ENCODE measurements at regions not wholly inside any gene's neighbourhood (a gene's known extent, or its start where the extent isn't known, plus 50 kb on each side); places are given as distances from the start of the nearest gene placed in this dataset.

GRCh38 chr2:177038787-177039484, 173.7 kb upstream of the HNRNPA3 start:
- no peak for TF ChIP-seq REST (IDR thresholded peaks at IDR 0.05; ENCODE audit: low read depth)
- no peak for TF ChIP-seq MAX (IDR thresholded peaks at IDR 0.05)
- TF ChIP-seq YY1 (IDR thresholded peaks at IDR 0.05; ENCODE audit: low read depth) = no peak
- no peak for TF ChIP-seq USF1 (IDR thresholded peaks at IDR 0.05)
- TF ChIP-seq FOXM1 (IDR thresholded peaks at IDR 0.05; ENCODE audit: borderline replicate concordance, low read depth) = no peak
- no peak for TF ChIP-seq RAD21 (IDR thresholded peaks at IDR 0.05; ENCODE audit: low read depth)
- no peak for TF ChIP-seq TEAD4 (IDR thresholded peaks at IDR 0.05)
- TF ChIP-seq ZBTB7A (IDR thresholded peaks at IDR 0.05; ENCODE audit: low read depth) = no peak
- no peak for TF ChIP-seq EP300 (IDR thresholded peaks at IDR 0.05; ENCODE audit: borderline replicate concordance)
- TF ChIP-seq EGR1 (IDR thresholded peaks at IDR 0.05) = no peak
- no peak for TF ChIP-seq TCF12 (IDR thresholded peaks at IDR 0.05; ENCODE audit: low read depth)
- no peak for TF ChIP-seq TAF1 (IDR thresholded peaks at IDR 0.05; ENCODE audit: low read depth)
- no peak for TF ChIP-seq NFIC (IDR thresholded peaks at IDR 0.05)
- no peak for TF ChIP-seq CEBPB (IDR thresholded peaks at IDR 0.05)
- TF ChIP-seq CREB1 (IDR thresholded peaks at IDR 0.05; ENCODE audit: low read depth) = no peak

DNA sequence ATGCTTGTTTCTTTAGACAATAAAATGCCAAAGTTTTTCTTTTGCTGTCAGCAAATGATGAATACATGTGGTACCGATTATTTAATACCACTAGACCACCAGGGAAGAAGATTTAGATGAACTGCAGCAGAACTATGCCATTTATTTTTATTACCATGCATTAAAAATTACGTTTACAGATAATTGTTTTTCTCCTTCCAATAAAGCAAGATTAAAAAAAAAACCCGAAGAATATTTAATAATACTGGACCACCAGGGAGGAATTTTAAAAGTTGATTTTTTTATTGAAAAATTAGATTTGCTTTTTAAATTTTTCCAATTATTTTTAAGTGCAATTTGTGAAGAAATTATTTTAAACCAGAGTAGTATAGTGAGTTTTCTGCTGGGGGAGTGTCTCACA, 170.3 kb upstream of the HNRNPA3 start:
- TF ChIP-seq FOXM1 (IDR thresholded peaks at IDR 0.05; ENCODE audit: borderline replicate concordance, low read depth) = no peak
- TF ChIP-seq RAD21 (IDR thresholded peaks at IDR 0.05; ENCODE audit: low read depth) = no peak
- no peak for TF ChIP-seq TCF12 (IDR thresholded peaks at IDR 0.05; ENCODE audit: low read depth)
- no peak for TF ChIP-seq TAF1 (IDR thresholded peaks at IDR 0.05; ENCODE audit: low read depth)
- TF ChIP-seq MAX (IDR thresholded peaks at IDR 0.05) = no peak
- no peak for TF ChIP-seq EP300 (IDR thresholded peaks at IDR 0.05; ENCODE audit: borderline replicate concordance)
- TF ChIP-seq YY1 (IDR thresholded peaks at IDR 0.05; ENCODE audit: low read depth) = no peak
- TF ChIP-seq CREB1 (IDR thresholded peaks at IDR 0.05; ENCODE audit: low read depth) = no peak
- TF ChIP-seq EGR1 (IDR thresholded peaks at IDR 0.05) = no peak
- TF ChIP-seq NFIC (IDR thresholded peaks at IDR 0.05) = no peak
- TF ChIP-seq USF1 (IDR thresholded peaks at IDR 0.05) = no peak

DNA sequence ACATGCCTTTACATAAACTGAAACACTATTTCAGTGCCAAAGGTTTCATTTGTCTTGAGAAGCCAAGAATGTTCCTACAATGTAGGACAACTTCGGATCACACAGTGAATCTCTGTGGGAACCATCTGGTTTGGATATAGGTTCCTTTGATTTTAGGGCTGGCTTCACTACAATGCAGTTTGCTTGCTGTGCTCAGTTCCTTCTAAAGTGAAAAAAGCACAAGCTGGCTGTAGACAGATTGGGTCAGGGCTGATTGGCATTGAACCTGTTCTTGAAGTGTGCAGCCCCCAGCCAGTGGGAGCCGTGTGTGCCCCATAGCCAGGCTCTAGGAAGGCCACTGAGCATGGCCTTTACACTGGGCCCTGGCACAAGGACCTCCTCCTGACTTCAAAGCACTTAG, 167.9 kb upstream of the HNRNPA3 start:
- no peak for TF ChIP-seq USF1 (IDR thresholded peaks at IDR 0.05)

DNA sequence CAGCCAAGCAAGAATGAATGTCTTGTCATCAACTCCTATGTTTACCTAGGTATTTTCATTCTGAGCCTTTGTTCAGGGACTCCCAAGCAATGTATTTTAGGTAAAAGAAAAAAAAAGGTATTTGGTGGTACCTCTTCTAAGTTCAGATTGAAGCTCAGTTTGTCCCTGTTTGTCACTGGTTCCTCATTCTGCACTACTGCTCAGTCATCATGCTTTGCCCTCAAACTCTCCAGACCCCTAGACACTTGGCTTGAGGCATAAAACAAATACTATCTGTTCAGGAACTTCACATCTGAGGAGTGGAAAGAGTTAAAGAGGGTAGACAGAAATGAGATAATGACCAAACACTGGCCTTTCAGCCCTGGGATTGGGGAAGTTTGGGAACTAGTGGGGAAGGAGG, 163.6 kb upstream of the HNRNPA3 start:
- TF ChIP-seq NFIC (IDR thresholded peaks at IDR 0.05) = no peak
- TF ChIP-seq CEBPB (IDR thresholded peaks at IDR 0.05) = no peak
- no peak for TF ChIP-seq TAF1 (IDR thresholded peaks at IDR 0.05; ENCODE audit: low read depth)
- no peak for TF ChIP-seq EP300 (IDR thresholded peaks at IDR 0.05; ENCODE audit: borderline replicate concordance)
- no peak for TF ChIP-seq TCF12 (IDR thresholded peaks at IDR 0.05; ENCODE audit: low read depth)

- TF ChIP-seq TCF12 (IDR thresholded peaks at IDR 0.05; ENCODE audit: low read depth) (no peak), CEBPB (IDR thresholded peaks at IDR 0.05) (no peak), NFIC (IDR thresholded peaks at IDR 0.05) (no peak)
Measured at GRCh38 chr2:177051278-177051677, 161.3 kb upstream of the HNRNPA3 start.

DNA sequence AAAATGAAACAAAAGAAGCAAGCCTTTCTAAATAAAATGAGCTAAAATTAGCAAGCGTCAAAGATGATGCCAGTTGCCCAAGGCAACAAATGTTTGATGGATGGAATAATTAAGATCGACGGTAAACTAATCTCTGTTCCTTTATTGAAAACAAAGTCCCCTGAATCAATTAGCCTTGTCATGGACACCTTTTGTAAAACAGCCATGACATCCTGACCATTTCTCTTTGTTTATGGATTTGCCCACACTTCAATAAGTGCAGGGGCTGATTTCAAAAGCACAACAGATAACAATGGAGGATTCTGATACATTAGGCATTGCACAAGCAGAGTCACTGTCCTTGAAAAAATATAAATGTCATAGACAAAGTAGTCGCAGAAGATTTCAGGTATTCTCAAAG, 160.1 kb upstream of the HNRNPA3 start:
- TF ChIP-seq TEAD4 (IDR thresholded peaks at IDR 0.05) (no peak), FOXM1 (IDR thresholded peaks at IDR 0.05; ENCODE audit: borderline replicate concordance, low read depth) (no peak), MAX (IDR thresholded peaks at IDR 0.05) (no peak), TCF12 (IDR thresholded peaks at IDR 0.05; ENCODE audit: low read depth) (no peak), NFIC (IDR thresholded peaks at IDR 0.05) (no peak), CREB1 (IDR thresholded peaks at IDR 0.05; ENCODE audit: low read depth) (no peak), EGR1 (IDR thresholded peaks at IDR 0.05) (no peak), CEBPB (IDR thresholded peaks at IDR 0.05) (no peak), REST (IDR thresholded peaks at IDR 0.05; ENCODE audit: low read depth) (no peak), YY1 (IDR thresholded peaks at IDR 0.05; ENCODE audit: low read depth) (no peak), TAF1 (IDR thresholded peaks at IDR 0.05; ENCODE audit: low read depth) (no peak), ZBTB7A (IDR thresholded peaks at IDR 0.05; ENCODE audit: low read depth) (no peak), RAD21 (IDR thresholded peaks at IDR 0.05; ENCODE audit: low read depth) (no peak)
